Activated CD4-positive, alpha-beta T cell treated with anti-CD3 and anti-CD28 coated beads for 36 hours (primary cell): ENCODE measurements at regions not wholly inside any gene's neighbourhood (a gene's known extent, or its start where the extent isn't known, plus 50 kb on each side); places are given as distances from the start of the nearest gene placed in this dataset.
A peak's percentile ranks its signal among the peaks of the same experiment; 100 is the strongest.

Experiments
- ATAC-seq: fragments of 200-7000 bp; cut with Tn5 transposase; one replicate; pipeline ENCODE4 v1.10.0; 2021; ENCODE audit warnings: mild to moderate bottlenecking, moderate library complexity
- CTCF ChIA-PET: fragments of 350-600 bp; sonication (Branson Sonifier 250); formaldehyde crosslinking; loops from one replicate; lab custom pipeline; 2021; ENCODE audit warnings: antibody characterized with exemption; lab: Charles Lee
- POLR2A ChIA-PET: fragments of 350-600 bp; sonication (Branson Sonifier 250); formaldehyde crosslinking; loops from one replicate; lab custom pipeline; 2021; ENCODE audit warnings: antibody characterized with exemption, inconsistent platforms; lab: Charles Lee
- DNase-seq: peaks from one replicate; pipeline ENCODE4 v3.0.0-alpha.2; 2020
- H3K27ac Mint-ChIP-seq: one replicate; pipeline ENCODE4 v1.8.0; 2021; ENCODE audit warnings: mixed read lengths
- H3K27me3 Mint-ChIP-seq: one replicate; pipeline ENCODE4 v1.8.0; 2021; ENCODE audit warnings: mixed read lengths
- H3K36me3 Mint-ChIP-seq: one replicate; pipeline ENCODE4 v1.8.0; 2021; ENCODE audit warnings: low read depth, mixed read lengths
- H3K4me1 Mint-ChIP-seq: one replicate; pipeline ENCODE4 v1.8.0; 2021; ENCODE audit warnings: mixed read lengths
- H3K4me3 Mint-ChIP-seq: one replicate; pipeline ENCODE4 v1.8.0; 2021; ENCODE audit warnings: mild to moderate bottlenecking, moderate library complexity, mixed read lengths
- H3K9me3 Mint-ChIP-seq: one replicate; pipeline ENCODE4 v1.8.0; 2021; ENCODE audit warnings: low read depth, mixed read lengths
- intact Hi-C, 2 experiments: fragments of 100-400 bp; cut with DNase I in 1 of 2; cut with micrococcal nuclease in 1 of 2; formaldehyde crosslinking; loops; one replicate each; pipeline versions ENCODE4 v1.14.2 to v1.15.1; 2022 to 2024; cut with DNase I, micrococcal nuclease

DNA sequence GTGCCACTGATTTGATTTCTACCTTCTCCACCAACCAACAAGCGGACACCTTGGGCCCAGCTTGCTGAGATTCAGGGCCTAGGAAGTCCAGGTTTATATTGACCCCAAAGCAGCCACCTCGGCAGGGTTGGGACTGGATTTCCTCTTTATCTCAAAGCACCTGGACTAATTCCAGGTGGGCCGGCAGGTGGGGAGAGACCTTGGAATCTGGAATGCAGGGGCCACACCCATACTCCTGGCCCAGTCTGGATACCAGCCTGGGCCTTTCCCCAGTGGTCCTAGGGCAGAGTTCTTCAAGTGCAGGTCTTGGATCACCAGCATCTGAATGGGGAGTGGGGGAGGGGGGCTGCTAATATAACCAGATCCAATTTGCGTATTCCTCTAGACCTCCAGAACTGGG, 93.1 kb downstream of the PCDH1 start:
- DNase-seq (no peak), ATAC-seq (no peak)
- H3K27me3 Mint-ChIP-seq = peaks cover 5% of the 10 kb centered on the region
- H3K36me3 Mint-ChIP-seq = no peaks in the 10 kb centered on the region
- intact Hi-C loops = no loop called here
- CTCF ChIA-PET = interaction anchor here (0.8 to 0.9 kb wide), 2 partner anchors 29 to 73 kb away, joined by 3 to 4 read pairs; no protein-coding TSS in a partner anchor
- H3K4me3 Mint-ChIP-seq = no peak overlapping the region
- H3K27ac Mint-ChIP-seq = no peak overlapping the region
- POLR2A ChIA-PET = no interaction called here
- no peaks in the 10 kb centered on the region for H3K9me3 Mint-ChIP-seq
- no peaks in the 10 kb centered on the region for H3K4me1 Mint-ChIP-seq

DNA sequence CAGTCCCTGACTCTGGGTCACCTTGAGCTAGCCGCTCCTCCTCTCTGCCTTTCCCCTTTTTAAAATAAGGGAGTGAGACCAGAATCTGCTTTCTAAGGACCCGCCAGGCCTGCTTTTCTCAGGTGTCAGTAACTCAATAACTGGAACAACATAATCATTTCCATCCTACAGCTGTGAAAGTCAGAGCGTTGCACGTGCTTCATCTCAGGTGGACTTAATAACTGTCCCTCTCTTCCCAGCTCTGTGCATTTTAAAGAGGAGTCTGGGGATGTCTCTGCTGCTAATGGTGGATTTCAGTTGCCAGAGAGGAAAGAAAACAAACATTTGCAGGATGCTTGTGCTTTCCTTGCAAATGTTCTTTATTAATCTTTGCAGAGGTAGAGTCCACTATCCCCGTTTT, 93.7 kb downstream of the PCDH1 start:
- DNase-seq (no peak), ATAC-seq (no peak)
- ChIA-PET CTCF (interaction anchor here (0.8 kb wide), 1 partner anchor 72 kb away, joined by 4 read pairs; no protein-coding TSS in a partner anchor), POLR2A (no interaction called here)
- no peak overlapping the region for H3K27ac Mint-ChIP-seq
- H3K36me3 Mint-ChIP-seq = no peaks in the 10 kb centered on the region
- intact Hi-C loops = no loop called here
- no peaks in the 10 kb centered on the region for H3K9me3 Mint-ChIP-seq
- H3K4me1 Mint-ChIP-seq = no peaks in the 10 kb centered on the region
- H3K4me3 Mint-ChIP-seq = no peak overlapping the region
- peaks cover 5% of the 10 kb centered on the region for H3K27me3 Mint-ChIP-seq

DNA sequence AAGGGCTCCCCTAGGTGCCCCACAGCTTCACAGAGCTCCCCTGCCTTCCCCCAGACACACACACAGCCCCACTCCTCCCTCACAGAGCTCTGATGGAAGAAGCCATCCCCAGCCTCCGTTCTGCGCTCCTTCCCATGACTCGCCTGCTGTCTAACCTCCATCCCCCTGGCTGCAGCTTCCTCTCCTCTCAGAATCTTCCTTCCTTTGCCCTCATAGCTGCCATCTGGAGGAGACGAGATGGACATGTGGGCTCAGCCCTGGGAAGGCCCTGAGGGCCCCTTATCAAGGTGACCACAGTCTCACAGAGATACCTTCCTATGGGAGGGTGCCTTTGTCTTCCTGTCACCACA, 94.3 kb downstream of the PCDH1 start:
- ChIA-PET CTCF (no interaction called here), POLR2A (no interaction called here)
- no peaks in the 10 kb centered on the region for H3K4me1 Mint-ChIP-seq
- ATAC-seq = no peak
- no peak for DNase-seq
- H3K27me3 Mint-ChIP-seq = peaks cover 3% of the 10 kb centered on the region
- no peaks in the 10 kb centered on the region for H3K36me3 Mint-ChIP-seq
- intact Hi-C loops = no loop called here
- no peak overlapping the region for H3K4me3 Mint-ChIP-seq
- H3K27ac Mint-ChIP-seq = no peak overlapping the region
- no peaks in the 10 kb centered on the region for H3K9me3 Mint-ChIP-seq

DNA sequence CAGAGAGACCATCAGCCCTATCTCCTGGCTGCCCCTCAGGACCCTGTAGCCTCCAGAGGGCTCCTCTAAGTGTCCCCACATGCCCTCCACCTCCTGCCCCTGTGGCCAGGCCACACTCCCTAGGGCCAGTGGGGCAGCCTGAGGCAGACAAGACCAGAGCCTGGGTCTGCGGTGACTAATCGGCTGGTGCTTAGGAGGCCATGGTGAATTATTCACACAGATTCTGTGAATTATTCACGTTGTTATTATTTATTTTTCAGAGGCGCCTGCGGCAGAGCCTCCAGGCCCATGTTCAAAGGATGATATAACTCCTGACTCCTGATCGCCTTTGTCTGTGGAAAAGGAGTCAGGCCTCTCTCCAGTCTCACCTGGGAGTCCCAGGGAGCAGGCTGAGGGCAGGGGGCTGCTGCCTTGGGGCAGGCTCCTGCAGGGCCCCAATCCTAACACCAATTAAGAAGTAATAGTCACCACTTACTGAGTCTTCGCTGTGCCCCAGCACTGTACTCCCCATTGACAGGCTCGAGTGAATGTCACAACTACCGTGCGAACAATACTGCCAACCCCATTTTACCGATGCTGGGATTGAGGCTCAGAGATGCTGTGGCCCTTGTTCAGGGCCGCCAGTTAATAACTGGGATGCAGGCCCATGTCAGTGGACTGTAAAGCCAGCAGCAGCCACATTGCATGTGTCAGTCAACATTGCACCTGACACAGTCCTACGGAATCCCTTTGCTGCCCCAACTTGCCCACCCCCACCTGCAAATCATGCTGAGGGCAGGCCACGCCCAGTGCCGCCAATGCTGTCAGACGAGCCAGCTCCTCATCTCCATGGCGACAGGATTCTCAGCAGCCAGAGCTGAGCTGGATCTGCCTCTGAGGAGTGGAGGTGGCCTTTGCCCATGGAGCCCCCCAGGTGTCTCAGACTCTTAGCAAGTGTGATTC, 94.9 kb downstream of the PCDH1 start:
- ChIA-PET CTCF (interaction anchor here (0.8 kb wide), 1 partner anchor 159 kb away, joined by 4 read pairs; no protein-coding TSS in a partner anchor), POLR2A (no interaction called here)
- H3K4me1 Mint-ChIP-seq = no peaks in the 10 kb centered on the region
- H3K36me3 Mint-ChIP-seq = no peaks in the 10 kb centered on the region
- intact Hi-C loops = no loop called here
- no peak for ATAC-seq
- H3K27me3 Mint-ChIP-seq = no peaks in the 10 kb centered on the region
- no peaks in the 10 kb centered on the region for H3K9me3 Mint-ChIP-seq
- no peak for DNase-seq
- H3K27ac Mint-ChIP-seq = no peak overlapping the region
- H3K4me3 Mint-ChIP-seq = no peak overlapping the region

DNA sequence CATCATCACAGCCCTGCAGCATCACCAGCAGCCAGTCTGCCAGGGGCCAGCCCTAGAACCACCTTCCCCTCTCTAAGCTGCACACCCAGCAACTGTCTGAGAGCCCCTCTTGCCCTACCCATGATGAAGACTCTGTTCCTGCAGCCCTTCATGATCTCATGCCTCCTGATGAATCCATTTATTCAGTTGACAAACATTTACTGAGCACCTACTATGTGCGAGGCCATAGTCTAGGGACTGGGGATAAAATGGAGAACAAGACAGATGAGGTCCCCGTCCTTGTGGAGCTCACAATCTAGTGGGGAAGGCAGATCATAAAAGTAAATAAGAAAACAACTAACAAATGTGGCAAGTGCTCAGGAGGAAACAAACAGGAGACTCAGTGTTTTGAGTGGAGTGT, 96.3 kb downstream of the PCDH1 start:
- Mint-ChIP-seq H3K27ac (no peak overlapping the region), H3K36me3 (no peaks in the 10 kb centered on the region), H3K9me3 (no peaks in the 10 kb centered on the region), H3K4me3 (no peak overlapping the region), H3K27me3 (no peaks in the 10 kb centered on the region), H3K4me1 (no peaks in the 10 kb centered on the region)
- DNase-seq (no peak), ATAC-seq (no peak)
- intact Hi-C loops = no loop called here
- ChIA-PET POLR2A (no interaction called here), CTCF (interaction anchor here (0.7 to 1.0 kb wide), 3 partner anchors 31 to 160 kb away, joined by 3 to 4 read pairs (median 3); no protein-coding TSS in a partner anchor)

DNA sequence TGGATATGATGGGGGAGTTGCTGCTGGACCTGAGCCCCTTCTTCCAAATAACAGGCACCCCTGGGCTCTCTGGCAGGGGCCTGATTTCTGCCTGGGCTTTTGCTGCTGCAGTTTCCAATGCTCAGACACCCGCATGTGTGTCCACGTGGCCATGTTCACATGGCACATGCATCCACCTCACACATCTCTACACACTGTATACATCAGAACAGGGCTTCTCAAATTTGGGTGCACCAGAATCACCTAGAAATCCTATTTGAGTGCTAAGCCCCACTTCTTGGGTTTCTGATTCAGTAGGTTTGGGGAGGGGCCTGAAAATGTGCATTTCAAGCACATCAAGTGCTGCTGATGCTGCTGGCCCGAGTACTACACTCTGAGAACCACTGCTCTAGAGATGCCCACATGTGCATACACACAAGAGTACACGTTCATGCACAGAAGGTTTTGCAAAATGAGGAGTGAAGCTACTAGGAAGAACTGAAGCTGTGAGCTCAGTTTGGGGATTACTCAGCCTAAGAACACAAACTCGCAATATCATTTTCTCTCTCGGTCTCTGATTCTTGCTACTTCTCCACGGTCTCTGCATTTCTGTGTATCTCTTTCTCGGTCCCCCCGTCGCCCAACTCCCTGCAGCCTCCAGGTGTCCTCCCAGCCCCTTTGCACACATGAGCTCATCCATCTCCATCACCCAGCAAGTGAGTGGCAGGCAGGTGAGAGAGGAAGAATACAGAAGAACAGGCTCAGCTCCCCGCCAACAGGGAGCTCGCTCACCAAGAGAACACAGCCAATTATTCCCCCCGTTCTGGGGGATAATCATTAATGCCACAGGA, 97.0 kb downstream of the PCDH1 start:
- H3K27ac Mint-ChIP-seq = no peak overlapping the region
- DNase-seq (no peak), ATAC-seq (peak; percentile 12)
- ChIA-PET POLR2A (no interaction called here), CTCF (interaction anchor here (0.7 to 1.0 kb wide), 2 partner anchors 32 to 138 kb away, joined by 3 read pairs; no protein-coding TSS in a partner anchor)
- H3K36me3 Mint-ChIP-seq = no peaks in the 10 kb centered on the region
- no peaks in the 10 kb centered on the region for H3K9me3 Mint-ChIP-seq
- no peaks in the 10 kb centered on the region for H3K4me1 Mint-ChIP-seq
- intact Hi-C loops = no loop called here
- H3K4me3 Mint-ChIP-seq = no peak overlapping the region
- no peaks in the 10 kb centered on the region for H3K27me3 Mint-ChIP-seq

DNA sequence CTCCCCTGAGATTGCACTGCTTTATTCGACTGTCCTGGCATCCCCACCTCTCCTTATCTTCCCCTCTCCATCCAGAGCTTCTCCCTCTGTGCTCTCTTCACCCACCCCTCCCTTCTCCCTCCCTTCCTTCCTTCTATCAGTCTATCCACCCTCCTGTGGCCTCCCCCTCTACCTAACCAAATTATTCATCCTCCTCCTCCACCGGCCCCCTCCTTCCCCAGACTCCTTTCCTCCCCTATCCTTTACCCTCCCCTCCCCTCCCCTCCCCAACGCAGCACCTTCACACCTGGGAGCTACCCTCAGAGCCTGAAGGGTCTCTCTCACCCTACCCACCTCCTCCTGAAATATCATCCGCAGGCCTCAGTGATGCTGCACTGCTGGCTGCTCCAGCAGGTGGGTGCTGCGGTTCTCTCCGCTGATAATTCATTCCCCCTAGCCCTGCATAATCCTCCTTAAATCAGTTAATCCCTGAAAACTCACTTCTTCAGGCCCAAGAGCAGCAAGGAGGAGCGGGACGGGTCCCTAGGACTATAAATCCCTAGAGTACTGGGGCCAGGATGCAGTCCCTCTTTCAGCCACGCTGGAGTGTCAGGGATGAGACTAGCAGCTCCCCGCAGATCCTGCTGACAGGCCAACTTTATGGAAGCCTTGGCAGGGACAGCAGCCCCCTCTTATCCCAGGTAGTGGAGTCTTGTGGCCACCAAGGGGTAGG, 97.8 kb downstream of the PCDH1 start:
- ChIA-PET CTCF (interaction anchor here (0.6 to 0.8 kb wide), 2 partner anchors 110 to 210 kb away, joined by 3 to 4 read pairs; no protein-coding TSS in a partner anchor), POLR2A (no interaction called here)
- no peaks in the 10 kb centered on the region for H3K36me3 Mint-ChIP-seq
- H3K4me3 Mint-ChIP-seq = no peak overlapping the region
- no peaks in the 10 kb centered on the region for H3K4me1 Mint-ChIP-seq
- no peak for ATAC-seq
- H3K9me3 Mint-ChIP-seq = no peaks in the 10 kb centered on the region
- H3K27ac Mint-ChIP-seq = no peak overlapping the region
- intact Hi-C loops = no loop called here
- no peaks in the 10 kb centered on the region for H3K27me3 Mint-ChIP-seq
- no peak for DNase-seq

DNA sequence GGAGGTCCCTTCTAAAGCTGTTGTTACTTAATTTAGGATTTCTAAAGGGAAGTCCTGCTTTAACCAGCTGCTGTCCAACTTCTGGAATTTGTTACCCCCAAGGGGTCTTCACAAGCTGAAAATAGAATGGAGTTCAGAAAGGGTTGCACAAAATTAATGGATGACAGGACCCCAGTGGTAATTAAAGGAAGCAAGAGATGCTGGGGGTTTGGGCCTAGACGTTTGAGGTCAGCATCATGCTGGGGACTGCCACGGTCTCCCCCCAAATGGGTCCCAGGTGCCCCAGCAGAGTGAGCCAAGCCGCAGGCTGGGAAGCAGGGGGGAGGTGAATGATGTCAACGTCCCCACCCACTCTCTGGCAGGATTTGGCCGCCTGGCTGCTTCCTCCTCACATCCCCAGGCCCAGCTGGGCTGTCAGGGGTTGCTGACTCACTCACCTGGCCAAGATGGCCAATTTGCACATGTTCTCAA, 97.5 kb upstream of the ARAP3 start:
- no peak for ATAC-seq

DNA sequence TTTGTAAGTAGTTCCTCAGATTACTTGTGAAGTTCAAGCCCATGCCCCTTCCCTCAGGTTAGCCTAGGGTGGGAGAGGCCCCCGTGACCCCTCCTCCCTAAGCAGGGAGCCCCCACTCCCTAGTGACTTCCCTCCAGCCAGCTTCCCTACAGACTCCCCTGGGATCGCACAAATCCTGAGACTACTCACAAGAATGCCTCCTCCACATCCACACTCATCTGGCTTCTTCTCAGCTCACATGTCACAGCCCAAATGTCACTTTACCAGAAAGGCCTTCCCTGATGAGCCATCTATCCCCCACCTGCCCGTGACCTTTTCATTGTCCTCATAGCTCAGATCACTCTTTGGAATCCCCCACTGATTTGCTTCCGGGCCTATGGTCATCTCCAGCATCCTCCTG, 96.7 kb upstream of the ARAP3 start:
- ATAC-seq (no peak), DNase-seq (no peak)
- no peak overlapping the region for H3K4me3 Mint-ChIP-seq
- H3K9me3 Mint-ChIP-seq = no peaks in the 10 kb centered on the region
- CTCF ChIA-PET = no interaction called here
- peaks cover 2% of the 10 kb centered on the region for H3K27me3 Mint-ChIP-seq
- POLR2A ChIA-PET = no interaction called here
- no peak overlapping the region for H3K27ac Mint-ChIP-seq
- intact Hi-C loops = no loop called here
- no peaks in the 10 kb centered on the region for H3K36me3 Mint-ChIP-seq
- H3K4me1 Mint-ChIP-seq = no peaks in the 10 kb centered on the region

More for the DNA sequence above, 97.5 kb upstream of the ARAP3 start:
- Mint-ChIP-seq H3K36me3 (no peaks in the 10 kb centered on the region), H3K27ac (no peak overlapping the region), H3K4me3 (no peak overlapping the region), H3K9me3 (no peaks in the 10 kb centered on the region), H3K27me3 (peaks cover 2% of the 10 kb centered on the region), H3K4me1 (no peaks in the 10 kb centered on the region)
- ChIA-PET POLR2A (no interaction called here), CTCF (interaction anchor here (0.5 to 0.8 kb wide), 2 partner anchors 134 to 211 kb away, joined by 3 read pairs; no protein-coding TSS in a partner anchor)
- intact Hi-C loops = no loop called here
- DNase-seq = peak; percentile 10

DNA sequence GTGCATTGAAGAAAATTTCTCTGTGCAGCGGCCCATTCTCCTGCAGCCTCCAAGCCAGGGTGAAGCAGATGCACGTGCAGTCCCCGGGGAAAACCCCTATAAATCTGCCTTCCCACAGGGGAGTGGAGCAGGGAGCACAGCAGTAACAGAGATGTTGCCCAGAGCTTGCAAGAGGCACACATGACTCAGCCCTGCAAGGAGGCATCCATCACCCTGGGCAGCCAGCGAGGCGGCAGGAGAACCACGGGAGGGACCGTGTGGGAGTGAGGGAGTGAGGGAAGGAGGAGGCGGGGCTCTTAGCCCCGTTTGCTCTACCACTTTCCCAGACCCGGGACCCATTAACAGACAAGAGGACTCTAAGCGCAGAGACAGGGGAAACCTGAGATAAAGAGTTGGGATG, 96.2 kb upstream of the ARAP3 start:
- Mint-ChIP-seq H3K4me3 (no peak overlapping the region), H3K27ac (no peak overlapping the region), H3K9me3 (no peaks in the 10 kb centered on the region), H3K36me3 (no peaks in the 10 kb centered on the region), H3K4me1 (no peaks in the 10 kb centered on the region), H3K27me3 (peaks cover 2% of the 10 kb centered on the region)
- ChIA-PET CTCF (no interaction called here), POLR2A (no interaction called here)
- intact Hi-C loops = no loop called here
- ATAC-seq (peak; percentile 68), DNase-seq (peak; percentile 23)

DNA sequence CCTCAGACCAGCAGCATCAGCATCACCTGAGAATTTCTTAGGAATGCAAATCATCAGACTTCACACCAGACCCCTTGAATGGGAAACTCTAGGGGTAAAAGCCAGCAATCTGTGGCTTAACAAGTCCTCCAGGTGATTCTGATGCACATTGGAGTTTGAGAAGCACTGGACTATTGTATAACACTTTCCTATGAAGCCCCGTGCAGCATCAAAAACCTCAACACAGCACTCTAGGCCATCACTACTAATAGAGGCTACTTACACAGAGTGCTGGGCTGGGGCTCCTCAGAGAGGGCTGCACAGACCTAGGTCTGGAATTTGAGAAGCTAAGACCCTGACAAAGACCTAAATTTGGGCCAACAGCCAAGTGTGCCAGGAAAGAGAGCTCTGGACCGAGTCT, 95.7 kb upstream of the ARAP3 start:
- intact Hi-C loops = no loop called here
- Mint-ChIP-seq H3K9me3 (no peaks in the 10 kb centered on the region), H3K36me3 (no peaks in the 10 kb centered on the region), H3K4me3 (no peak overlapping the region), H3K27me3 (peaks cover 2% of the 10 kb centered on the region), H3K4me1 (no peaks in the 10 kb centered on the region), H3K27ac (no peak overlapping the region)
- POLR2A ChIA-PET = no interaction called here
- no peak for DNase-seq
- CTCF ChIA-PET = no interaction called here
- ATAC-seq = no peak
